ENCODE measurements at regions not wholly inside any gene's neighbourhood (a gene's known extent, or its start where the extent isn't known, plus 50 kb on each side); places are given as distances from the start of the nearest gene placed in this dataset.
A peak's percentile ranks its signal among the peaks of the same experiment; 100 is the strongest.
"Not testable (repeated sequence)": the region's sequence is repeated elsewhere in the genome, so short reads cannot be mapped to it uniquely, and the experiment has no call there.

- DNase-seq (ENCODE audit: low spot score): no peak
Measured at GRCh38 chr15:77877869-77878577, 199.5 kb downstream of the TBC1D2B start.

GRCh38 chr15:77876107-77876820 is 201.2 kb downstream of the TBC1D2B start:
- DNase-seq (ENCODE audit: low spot score): not testable (repeated sequence)

- not testable (repeated sequence) for DNase-seq (ENCODE audit: low spot score)
Measured at GRCh38 chr15:77875066-77875721, 202.3 kb downstream of the TBC1D2B start.

- no peak for DNase-seq (ENCODE audit: low spot score)
Measured at GRCh38 chr15:77874063-77874462, 203.4 kb downstream of the TBC1D2B start.

GRCh38 chr15:77872521-77873425 is 204.7 kb downstream of the TBC1D2B start:
- DNase-seq (ENCODE audit: low spot score): not testable (repeated sequence)

GRCh38 chr15:77871852-77872371 is 205.6 kb downstream of the TBC1D2B start:
- no peak for DNase-seq (ENCODE audit: low spot score)

GRCh38 chr15:77870195-77871065 is 207.1 kb downstream of the TBC1D2B start:
- DNase-seq (ENCODE audit: low spot score): peak; percentile 63

GRCh38 chr15:77869021-77869895 is 208.3 kb downstream of the TBC1D2B start:
- DNase-seq (ENCODE audit: low spot score): no peak

- DNase-seq (ENCODE audit: low spot score): not testable (repeated sequence)
Measured at GRCh38 chr15:77868048-77868629, 209.4 kb downstream of the TBC1D2B start.

- no peak for DNase-seq (ENCODE audit: low spot score)
Measured at GRCh38 chr15:77867266-77868047, 210.1 kb downstream of the TBC1D2B start.

GRCh38 chr15:77866596-77867125 is 210.8 kb downstream of the TBC1D2B start:
- DNase-seq (ENCODE audit: low spot score): no peak

GRCh38 chr15:77866186-77866585 is 211.3 kb downstream of the TBC1D2B start:
- no peak for DNase-seq (ENCODE audit: low spot score)

GRCh38 chr15:77865701-77866100 is 211.8 kb downstream of the TBC1D2B start:
- DNase-seq (ENCODE audit: low spot score): no peak

GRCh38 chr15:77865106-77865610 is 212.4 kb downstream of the TBC1D2B start:
- DNase-seq (ENCODE audit: low spot score): no peak

- DNase-seq (ENCODE audit: low spot score): no peak
Measured at GRCh38 chr15:77864211-77865105, 213.1 kb downstream of the TBC1D2B start.

- DNase-seq (ENCODE audit: low spot score): no peak
Measured at GRCh38 chr15:77863491-77864105, 213.9 kb downstream of the TBC1D2B start.
